Mesothelial cell of epicardium (in vitro differentiated cells): ENCODE measurements at regions not wholly inside any gene's neighbourhood (a gene's known extent, or its start where the extent isn't known, plus 50 kb on each side); places are given as distances from the start of the nearest gene placed in this dataset.

Experiments
- DNase-seq, 2 experiments: peaks; one replicate each; pipeline ENCODE4 v3.0.0; 2021; ENCODE audit warnings: low spot score in 2 of 2; ENCODE audit not compliant: unreplicated experiment in 2 of 2
- H3K27ac Mint-ChIP-seq: 2 replicates; pipeline ENCODE4 v1.8.0; 2021; ENCODE audit warnings: mixed read lengths
- H3K27me3 Mint-ChIP-seq: 2 replicates; pipeline ENCODE4 v1.8.0; 2021; ENCODE audit warnings: low read depth, mixed read lengths
- H3K36me3 Mint-ChIP-seq: 2 replicates; pipeline ENCODE4 v1.8.0; 2021; ENCODE audit warnings: mixed read lengths
- H3K4me1 Mint-ChIP-seq: 2 replicates; pipeline ENCODE4 v1.8.0; 2021; ENCODE audit warnings: mixed read lengths
- H3K4me3 Mint-ChIP-seq: 2 replicates; pipeline ENCODE4 v1.8.0; 2021; ENCODE audit warnings: mild to moderate bottlenecking, moderate library complexity, mixed read lengths
- H3K9me3 Mint-ChIP-seq: 2 replicates; pipeline ENCODE4 v1.8.0; 2021; ENCODE audit warnings: mixed read lengths
- TF ChIP-seq, protein P1 (sequence below): fragments of 200-600 bp; sonication (generic); IDR thresholded peaks from one replicate; pipeline ENCODE4 v1.5.0; 2021; ENCODE audit warnings: antibody characterized with exemption; ENCODE audit not compliant: unreplicated experiment

DNA sequence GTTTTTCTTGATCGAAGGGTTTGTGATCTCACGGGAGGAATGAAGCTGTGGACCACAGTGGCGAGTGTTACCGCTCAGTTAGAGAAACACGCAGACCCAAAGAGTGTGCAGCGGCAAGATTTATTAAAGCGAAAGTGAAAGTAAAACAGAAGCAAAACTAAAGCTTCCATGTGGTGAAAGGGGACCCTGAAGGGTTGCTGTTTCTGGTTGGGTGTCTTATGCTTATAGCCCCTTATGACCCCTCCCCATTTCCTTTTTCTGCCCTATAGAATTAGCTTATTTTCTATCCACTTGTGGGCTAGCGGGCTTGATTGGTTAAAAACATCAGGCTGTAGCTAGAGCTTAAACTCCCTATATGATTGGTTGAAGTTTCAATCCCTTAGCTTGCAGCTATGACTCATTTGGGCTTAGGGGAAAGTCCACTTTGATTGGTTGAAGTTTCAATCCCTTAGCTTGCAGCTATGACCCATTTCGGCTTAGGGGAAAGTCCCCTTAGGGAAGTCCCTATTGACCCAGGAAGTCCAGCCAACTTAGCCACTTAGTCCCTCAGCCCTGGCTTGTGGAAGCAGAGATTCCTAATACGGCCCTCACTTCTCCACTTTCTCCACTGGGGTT lies 171.2 kb upstream of the NWD2 start:
- H3K27me3 Mint-ChIP-seq = no peaks in the 10 kb centered on the region
- TF ChIP-seq, protein P1, sequence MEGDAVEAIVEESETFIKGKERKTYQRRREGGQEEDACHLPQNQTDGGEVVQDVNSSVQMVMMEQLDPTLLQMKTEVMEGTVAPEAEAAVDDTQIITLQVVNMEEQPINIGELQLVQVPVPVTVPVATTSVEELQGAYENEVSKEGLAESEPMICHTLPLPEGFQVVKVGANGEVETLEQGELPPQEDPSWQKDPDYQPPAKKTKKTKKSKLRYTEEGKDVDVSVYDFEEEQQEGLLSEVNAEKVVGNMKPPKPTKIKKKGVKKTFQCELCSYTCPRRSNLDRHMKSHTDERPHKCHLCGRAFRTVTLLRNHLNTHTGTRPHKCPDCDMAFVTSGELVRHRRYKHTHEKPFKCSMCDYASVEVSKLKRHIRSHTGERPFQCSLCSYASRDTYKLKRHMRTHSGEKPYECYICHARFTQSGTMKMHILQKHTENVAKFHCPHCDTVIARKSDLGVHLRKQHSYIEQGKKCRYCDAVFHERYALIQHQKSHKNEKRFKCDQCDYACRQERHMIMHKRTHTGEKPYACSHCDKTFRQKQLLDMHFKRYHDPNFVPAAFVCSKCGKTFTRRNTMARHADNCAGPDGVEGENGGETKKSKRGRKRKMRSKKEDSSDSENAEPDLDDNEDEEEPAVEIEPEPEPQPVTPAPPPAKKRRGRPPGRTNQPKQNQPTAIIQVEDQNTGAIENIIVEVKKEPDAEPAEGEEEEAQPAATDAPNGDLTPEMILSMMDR = no peak
- H3K27ac Mint-ChIP-seq = no peak overlapping the region
- no peak for DNase-seq
- no peaks in the 10 kb centered on the region for H3K36me3 Mint-ChIP-seq
- peaks cover 11% of the 10 kb centered on the region for H3K9me3 Mint-ChIP-seq
- no peak overlapping the region for H3K4me3 Mint-ChIP-seq
- no peaks in the 10 kb centered on the region for H3K4me1 Mint-ChIP-seq

DNA sequence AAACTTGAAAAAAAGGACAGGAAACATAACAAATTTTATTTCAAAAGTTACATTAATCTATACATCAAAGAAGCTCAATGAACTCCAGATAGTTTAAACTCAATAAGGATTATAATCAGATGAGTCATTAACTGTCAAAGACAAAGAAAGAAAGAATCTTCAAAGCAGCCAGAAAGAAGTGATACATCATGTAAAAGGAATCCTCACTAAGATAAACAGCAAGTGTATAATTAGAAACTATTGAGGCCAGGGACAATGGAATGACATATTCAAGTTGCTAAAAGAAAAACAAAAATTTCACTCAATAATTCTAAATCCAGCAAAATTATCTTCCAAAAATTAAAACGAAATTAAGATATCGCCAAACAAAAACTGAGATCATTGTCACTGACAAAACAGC lies 161.6 kb upstream of the NWD2 start:
- Mint-ChIP-seq H3K9me3 (peaks cover 44% of the 10 kb centered on the region), H3K4me3 (no peak overlapping the region)
- DNase-seq = no peak

DNA sequence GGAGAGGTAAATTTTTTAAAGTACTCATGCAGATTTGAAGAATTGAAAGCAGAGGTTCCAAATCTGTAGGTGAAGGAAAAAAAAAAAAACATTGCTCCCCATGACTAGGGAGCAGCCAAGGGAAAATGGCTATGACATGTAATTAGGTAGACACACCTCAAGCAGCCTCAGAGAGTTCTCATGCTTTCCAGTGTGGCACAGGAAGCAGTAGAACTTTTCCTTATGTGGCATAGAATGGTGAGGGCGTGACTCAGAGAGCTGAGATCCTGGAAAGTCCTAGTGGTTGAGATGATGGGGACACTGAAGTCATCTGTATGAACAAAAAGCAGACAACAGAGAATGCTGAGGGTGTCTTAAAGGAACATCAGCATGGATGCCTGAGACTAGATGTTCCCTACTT lies 148.6 kb upstream of the NWD2 start:
- peaks cover 15% of the 10 kb centered on the region for H3K27me3 Mint-ChIP-seq
- TF ChIP-seq, protein P1 = no peak
- no peaks in the 10 kb centered on the region for H3K36me3 Mint-ChIP-seq

More for the DNA sequence above, 161.6 kb upstream of the NWD2 start:
- H3K36me3 Mint-ChIP-seq = peaks cover 3% of the 10 kb centered on the region
- H3K27me3 Mint-ChIP-seq = no peaks in the 10 kb centered on the region
- H3K27ac Mint-ChIP-seq = no peak overlapping the region
- TF ChIP-seq, protein P1 = no peak
- no peaks in the 10 kb centered on the region for H3K4me1 Mint-ChIP-seq

DNA sequence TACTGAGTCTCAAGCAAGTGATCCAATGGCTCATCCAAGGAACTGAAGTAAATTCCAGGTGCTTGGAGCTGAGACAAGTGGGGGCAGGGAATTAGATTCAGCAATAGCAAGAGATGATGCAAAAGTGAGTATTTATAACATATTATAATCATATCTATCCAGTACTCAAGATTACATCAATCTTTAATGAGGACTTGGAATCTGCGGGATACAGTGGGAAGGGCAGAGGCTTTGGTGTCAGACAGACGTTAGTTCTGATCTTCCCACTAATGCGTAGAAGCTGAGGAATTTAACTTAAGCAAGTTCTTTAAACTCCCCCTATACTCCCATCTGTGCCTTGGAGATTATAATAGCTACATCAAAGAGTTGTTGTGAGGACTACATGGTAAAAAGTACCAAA lies 143.4 kb upstream of the NWD2 start:
- Mint-ChIP-seq H3K27me3 (peaks cover 11% of the 10 kb centered on the region), H3K4me3 (no peak overlapping the region), H3K27ac (no peak overlapping the region), H3K36me3 (no peaks in the 10 kb centered on the region), H3K9me3 (no peaks in the 10 kb centered on the region), H3K4me1 (no peaks in the 10 kb centered on the region)
- TF ChIP-seq, protein P1 = no peak
- no peak for DNase-seq

More for the DNA sequence above, 148.6 kb upstream of the NWD2 start:
- H3K27ac Mint-ChIP-seq = no peak overlapping the region
- H3K4me1 Mint-ChIP-seq = no peaks in the 10 kb centered on the region
- no peak for DNase-seq
- peaks cover 8% of the 10 kb centered on the region for H3K9me3 Mint-ChIP-seq
- no peak overlapping the region for H3K4me3 Mint-ChIP-seq

DNA sequence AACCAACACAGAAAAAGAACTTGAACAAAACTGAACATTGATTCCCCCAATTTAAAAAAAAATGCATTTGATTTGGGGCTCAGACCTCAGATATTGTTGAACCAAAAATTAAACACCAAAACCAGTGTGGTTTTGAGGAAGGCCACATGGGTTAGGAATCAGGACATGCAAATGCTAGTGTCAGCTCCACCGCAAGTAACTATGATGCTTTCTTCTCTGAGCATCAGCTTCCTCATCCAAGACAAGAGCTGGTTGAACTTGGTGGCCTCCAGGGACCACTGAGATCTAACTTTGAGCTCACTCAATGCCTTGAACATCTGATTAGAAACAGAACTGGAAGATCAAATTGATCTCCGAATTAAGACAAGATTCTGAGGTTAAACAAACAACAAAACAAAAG lies 142.9 kb upstream of the NWD2 start:
- H3K4me1 Mint-ChIP-seq = no peaks in the 10 kb centered on the region
- TF ChIP-seq, protein P1 = no peak
- H3K27me3 Mint-ChIP-seq = peaks cover 10% of the 10 kb centered on the region
- no peak for DNase-seq
- H3K36me3 Mint-ChIP-seq = no peaks in the 10 kb centered on the region
- H3K4me3 Mint-ChIP-seq = no peak overlapping the region
- H3K27ac Mint-ChIP-seq = no peak overlapping the region
- no peaks in the 10 kb centered on the region for H3K9me3 Mint-ChIP-seq

DNA sequence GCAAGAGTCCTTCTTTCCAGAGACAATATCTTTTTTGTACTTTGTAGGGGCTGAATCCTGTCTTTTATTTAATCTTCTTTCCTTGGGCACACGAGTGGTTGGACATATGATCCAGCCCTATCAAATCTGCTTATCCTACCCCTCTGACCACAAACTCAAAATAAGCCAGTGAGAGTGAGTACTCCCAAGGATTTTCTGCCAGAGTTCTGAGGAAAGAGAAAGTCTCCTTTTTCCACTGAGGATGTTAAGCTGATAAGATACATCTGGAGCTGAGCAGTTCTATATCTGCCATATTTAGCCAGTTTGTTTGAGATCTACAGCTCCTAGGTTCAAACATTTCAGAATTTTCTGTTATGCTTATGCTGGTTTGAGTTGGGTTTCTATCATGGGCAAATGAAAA lies 134.8 kb upstream of the NWD2 start:
- Mint-ChIP-seq H3K27ac (no peak overlapping the region), H3K36me3 (no peaks in the 10 kb centered on the region), H3K9me3 (no peaks in the 10 kb centered on the region), H3K27me3 (no peaks in the 10 kb centered on the region), H3K4me1 (no peaks in the 10 kb centered on the region), H3K4me3 (no peak overlapping the region)
- DNase-seq = no peak
- TF ChIP-seq, protein P1 = no peak
